ENCODE measurements at regions not wholly inside any gene's neighbourhood (a gene's known extent, or its start where the extent isn't known, plus 50 kb on each side); places are given as distances from the start of the nearest gene placed in this dataset.

DNA sequence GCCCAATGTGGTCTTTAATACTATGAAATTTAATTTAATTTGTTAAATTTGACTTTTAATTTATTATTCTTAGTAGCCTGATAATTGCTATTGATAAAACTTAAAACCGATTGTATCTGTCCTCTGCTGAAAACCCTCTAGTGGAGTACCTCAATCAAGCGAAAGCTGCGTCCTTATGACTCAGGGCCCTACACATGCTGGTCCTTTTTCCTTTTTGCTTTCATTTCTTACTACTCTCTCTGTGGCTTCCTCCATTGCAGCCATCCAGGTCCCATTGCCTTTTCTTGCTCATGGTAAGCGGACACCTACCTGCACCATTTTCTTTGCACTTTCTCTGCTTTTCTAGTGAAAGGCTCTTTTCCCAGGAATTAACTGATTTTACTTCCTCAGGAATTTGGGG lies 301.1 kb downstream of the INHBA start:
- no peak for TF ChIP-seq GABPA (IDR thresholded peaks at IDR 0.05; ENCODE audit: borderline replicate concordance, insufficient read depth, low read length)
- no peak for TF ChIP-seq RNF2 (IDR thresholded peaks at IDR 0.05; ENCODE audit: borderline replicate concordance, low read depth, low read length, missing control alignments, poor library complexity, severe bottlenecking)
- no peak for TF ChIP-seq SIX5 (IDR thresholded peaks at IDR 0.05; ENCODE audit: low read depth, low read length)
